GM18519 (cell line): ENCODE measurements at regions not wholly inside any gene's neighbourhood (a gene's known extent, or its start where the extent isn't known, plus 50 kb on each side); places are given as distances from the start of the nearest gene placed in this dataset.

Experiments used
- ATAC-seq: cut with Tn5 transposase; IDR thresholded peaks from one replicate; pipeline ENCODE4 v1.9.1; 2021; ENCODE audit warnings: mild to moderate bottlenecking, moderate library complexity; ENCODE audit not compliant: unreplicated experiment, low FRiP score

DNA sequence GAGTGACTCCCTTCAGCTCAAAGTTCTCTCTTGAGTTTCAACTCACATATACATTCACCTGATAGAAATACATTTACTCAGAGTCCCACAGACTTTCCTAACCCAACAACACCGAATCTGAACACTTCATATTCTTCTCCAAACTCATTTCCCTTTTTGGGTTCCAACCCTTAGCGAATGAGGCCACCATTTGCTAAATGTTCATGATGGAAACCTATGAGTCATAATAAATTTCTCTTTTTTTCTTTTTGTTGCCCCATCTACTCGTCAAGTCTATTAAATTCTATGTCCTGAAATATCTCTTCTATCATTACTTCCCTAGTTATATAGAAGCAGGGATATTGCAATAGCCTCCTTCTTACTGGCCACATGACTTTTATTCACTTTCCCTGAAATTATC, 100.1 kb downstream of the HLX start:
- ATAC-seq, result no peak

DNA sequence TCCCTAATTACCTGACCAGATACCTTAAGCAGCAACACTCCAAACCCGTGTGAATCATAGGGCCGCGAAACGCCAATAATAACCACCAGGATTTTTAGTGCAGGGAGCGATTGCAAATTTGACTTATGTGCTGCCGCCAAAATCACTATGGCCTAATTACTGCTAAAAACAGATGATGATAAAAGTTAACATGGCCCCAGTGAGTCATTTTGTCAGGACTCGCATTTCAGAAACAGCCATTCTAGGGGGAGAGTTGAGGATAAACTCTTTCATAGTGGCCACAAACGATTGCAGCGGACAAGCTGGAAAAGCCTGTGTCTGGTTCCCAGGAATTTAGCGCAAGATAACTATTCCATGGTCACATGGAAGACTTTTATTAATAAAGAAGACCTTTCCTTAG, 103.4 kb downstream of the HLX start:
- ATAC-seq, result no peak

DNA sequence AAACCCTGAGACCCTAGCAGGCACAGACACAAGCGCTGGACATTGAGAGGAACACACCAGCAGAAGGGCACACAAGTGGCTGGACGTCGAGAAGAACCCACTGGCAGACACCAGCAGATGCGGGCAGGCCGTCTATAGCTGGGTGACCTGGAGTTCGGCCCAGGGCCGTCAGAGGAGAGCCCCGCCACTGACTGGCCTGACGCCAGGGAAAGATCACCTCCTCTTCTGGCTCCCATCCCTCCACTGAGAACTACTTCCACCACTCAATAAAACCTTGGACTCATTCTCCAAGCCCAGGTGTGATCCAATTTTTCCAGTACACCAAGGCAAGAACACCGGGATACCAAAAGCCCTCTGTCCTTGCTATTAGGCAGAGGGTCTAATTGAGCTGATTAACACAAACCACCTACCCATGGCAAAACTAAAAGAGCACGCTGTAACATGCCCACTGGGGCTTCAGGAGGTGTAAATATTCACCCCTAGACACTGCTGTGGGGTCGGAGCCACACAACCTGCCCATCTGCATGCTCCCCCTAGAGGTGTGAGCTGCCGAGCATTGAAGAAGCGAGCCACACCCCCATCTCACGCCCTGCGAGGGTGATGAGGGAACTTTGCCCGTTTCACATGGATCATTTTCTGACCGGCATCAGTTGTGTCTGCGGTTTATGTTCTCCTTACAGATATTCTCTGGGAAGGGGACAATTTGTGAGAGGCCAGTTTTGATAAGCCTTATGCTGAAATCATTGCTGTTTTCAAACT, 104.8 kb downstream of the HLX start:
- ATAC-seq, result no peak

DNA sequence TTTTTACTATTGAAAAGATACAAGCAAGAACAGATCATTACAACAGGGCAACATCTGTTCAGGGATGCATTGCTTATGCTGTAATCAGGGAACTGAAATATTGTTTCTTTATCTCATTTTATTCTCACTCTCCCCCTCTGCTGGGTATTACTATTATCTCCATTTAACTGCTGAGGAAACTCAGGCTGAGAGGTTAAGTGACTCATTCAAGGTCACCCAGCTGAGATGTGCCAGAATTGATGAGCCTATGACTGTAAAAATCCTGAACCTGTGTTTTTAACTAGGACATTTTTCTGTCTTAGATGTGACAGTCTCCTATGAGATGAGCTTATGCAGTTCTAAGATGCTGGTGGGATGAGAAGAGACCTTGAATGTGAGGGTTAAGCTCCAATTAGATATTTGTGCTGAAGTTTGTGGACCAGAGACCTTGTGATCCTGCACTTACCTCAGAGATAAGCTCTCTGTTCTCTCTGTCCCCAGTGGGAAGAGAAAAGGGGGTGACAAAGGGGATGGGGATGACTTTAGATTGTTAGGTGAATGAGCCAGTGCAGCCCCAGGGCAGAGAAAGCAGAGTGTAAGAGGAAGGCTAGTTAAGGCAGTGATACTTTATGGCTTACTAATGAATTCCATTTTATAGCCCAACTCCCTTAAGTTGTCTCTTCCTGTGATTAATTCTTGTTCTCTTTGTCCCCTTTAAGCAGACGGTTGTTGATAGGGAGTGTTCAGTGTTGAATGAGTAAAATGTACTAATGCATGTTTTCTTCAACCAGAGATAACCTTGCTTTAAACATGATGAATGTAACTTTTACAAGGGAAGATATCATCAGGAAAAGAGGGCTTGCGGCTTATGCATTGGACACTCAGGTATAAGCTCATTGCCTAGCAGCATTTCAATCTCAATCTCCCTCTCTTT, 111.4 kb downstream of the HLX start:
- no peak for ATAC-seq

DNA sequence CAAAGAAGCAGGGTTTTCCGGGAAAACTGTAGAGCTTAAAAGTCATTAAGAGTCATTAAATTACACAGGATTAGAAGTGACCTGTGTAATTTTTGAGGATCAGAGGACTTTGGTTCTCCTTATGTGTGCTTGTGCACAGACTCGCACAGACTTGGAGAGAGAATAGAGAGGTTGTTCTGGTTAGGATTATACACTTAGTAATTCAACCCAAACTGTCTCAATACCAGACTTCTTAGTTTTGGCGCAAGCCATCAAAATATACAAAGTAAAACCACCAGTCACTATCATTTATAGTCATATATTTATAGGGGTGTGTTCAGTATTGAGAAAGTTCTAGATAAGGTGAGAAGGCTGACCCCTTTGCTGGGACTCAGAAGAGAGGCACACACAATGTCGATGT, 112.3 kb downstream of the HLX start:
- no peak for ATAC-seq

DNA sequence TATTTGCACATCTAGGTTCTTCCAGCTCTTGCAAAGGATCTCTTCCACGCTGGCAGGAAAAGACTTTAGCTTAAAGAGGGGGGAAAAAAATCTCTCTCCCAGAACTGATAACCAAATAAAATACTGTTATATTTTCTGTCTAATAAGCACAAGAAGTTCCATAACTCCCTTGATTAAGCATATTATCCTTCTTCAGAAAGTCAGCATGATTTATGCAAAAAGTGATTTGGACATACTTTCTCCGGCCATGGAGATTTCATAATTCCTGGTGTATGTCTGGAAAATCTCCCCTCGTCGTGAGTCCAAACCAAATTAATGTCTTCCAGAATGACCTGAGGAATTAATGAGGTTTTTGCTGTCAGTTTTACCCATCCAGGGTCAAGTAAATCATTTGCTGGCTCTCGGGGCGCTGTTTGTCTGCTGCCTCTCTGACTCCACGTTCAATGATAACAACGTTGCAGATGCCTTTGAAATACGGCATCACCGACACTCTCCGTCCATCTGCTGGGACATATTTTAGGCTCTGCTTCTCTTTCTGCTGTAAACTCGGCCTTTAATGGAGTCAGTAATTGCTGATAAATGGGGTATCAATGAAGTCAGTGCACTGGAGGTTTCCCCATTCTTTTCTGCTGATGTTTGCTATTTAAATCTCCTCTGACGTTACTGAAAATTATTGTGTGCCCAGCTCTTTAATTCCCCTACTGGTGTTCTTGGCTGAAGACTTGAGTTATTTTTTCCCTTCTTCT, 112.9 kb downstream of the HLX start:
- no peak for ATAC-seq

DNA sequence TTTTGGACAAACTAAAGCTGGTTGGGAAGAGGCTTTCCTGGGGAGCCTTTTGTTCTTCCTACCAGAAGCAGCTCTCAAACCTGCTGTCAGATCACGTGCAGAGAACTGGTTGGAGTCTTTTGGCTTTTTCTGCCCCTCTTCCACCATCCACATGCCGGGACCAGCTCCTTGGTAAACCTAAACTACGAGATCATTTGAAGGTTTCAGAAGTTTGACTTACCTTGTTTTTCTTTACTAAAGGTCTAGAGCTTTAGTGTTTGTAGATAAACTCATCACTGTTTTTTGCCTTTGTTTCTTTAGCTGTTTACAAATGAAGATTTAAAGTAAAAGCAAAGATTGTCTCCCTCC, 113.4 kb downstream of the HLX start:
- ATAC-seq, result no peak

DNA sequence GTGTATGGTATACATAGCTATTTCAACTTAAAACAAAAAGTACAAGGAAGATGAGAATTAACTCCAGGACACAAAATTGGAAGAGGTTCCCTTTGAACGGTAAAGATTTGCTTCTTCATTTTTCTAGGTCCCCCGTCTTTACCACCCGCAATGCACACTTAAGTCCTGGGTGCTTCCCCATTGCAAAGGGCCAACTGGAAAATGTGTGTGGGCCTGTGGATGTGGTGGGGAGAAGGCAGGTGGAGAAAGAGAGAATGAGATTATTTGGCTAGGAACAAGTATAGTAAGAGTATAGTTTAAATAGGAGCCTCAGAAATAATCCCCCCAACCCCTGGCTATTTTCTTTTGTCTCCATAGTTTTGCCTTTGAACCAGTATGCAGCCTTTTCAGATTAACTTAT, 115.4 kb downstream of the HLX start:
- ATAC-seq, result no peak

DNA sequence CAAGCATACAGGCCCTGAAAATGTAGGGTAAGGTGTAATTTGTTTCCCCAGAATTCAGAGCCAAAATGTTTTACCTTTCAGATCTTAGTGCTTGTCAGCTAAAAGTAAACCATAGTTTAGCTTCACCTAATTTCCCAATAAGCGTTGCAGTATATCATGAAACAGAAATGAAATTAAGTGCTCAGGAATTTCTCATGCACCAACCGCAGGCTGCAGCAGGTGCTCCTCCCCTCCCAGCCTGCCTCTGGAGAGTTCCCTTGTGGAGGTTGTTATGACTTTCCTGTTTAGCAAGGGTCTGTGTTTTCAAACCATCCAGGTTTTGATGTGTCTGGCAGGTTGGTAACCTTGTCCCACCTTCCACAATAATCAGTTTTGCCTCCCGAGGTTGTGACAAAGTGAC, 118.5 kb downstream of the HLX start:
- ATAC-seq, result no peak

DNA sequence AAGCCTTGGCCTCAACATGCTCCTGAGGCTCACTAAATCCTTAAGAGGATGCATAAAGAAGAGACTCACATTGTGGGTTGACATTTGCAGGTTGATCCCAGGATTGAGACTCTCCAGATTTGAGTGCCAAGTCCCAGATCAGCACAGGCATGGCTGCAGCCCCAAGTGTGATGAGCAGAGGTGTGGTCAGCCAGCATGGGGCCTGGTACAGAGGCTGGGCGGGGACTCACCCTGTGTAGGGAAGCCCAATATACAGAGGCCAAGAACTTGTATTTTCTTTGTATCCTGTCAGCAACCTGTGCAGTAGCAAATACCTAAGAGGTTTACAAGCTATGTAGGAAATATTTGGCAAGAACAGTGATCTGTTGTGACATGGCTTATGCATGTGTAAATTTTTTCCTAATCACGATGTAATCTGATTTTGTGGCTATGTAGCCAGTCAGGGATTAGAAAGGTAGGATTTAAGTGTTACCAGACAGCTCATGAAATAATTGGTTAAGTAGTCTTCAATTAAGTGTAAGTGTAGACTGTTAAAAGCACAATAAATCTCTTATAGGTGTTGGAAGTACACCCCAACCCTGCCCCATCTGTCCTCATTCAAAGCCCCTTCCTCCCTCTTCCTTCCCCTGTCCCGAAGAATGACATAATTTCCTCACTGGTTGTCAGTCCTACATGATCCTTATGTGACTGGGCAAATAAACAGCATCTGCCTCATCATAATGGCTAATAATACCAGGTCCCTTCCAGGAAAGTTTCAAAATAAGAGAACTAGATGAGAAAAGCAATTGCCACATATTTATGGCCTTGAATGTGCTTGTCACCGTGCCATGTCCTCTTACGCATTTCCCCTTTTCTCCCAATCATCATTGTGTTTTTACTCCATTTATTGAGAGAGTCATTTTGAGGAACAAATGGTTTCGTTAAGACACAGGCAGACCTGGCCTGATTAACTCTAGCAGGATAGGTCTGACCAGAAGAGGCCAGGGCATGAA, 120.9 kb downstream of the HLX start:
- no peak for ATAC-seq

DNA sequence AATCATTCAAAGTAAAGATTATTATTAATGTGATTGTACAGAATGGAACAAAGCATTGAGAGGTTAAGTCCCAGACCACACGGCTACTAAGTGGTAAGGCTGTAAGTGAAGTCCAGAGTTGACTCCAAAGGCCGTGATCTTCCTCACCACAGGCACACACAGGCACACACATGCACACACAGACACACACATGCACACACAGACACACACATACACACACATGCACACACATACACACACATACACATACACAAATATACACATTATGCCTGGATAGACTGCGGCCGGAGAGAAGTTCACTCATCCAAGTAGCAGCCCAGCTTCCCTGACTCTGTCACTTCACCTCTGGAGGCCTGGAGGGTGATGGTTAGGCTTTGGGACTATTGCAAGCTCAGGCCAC, 121.9 kb downstream of the HLX start:
- no peak for ATAC-seq

DNA sequence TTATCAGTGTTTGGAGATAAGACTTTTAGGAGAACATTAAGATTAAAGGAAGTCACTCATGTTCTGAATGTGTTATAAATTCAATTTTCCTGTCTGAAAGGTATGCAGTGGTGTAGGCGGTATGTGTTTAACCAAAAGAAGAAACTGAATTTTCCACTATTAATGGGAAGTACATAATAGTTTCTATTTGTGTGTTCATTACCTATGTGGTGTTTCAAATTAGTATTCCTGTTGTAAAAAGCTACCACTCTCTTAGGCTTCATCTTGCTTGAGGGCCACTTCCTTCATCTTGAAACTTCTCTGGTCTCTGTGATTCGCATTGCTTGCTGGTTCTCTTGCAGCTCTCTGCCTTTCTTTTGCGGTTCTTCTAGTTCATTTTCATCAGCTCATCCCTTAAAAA, 123.4 kb downstream of the HLX start:
- no peak for ATAC-seq

DNA sequence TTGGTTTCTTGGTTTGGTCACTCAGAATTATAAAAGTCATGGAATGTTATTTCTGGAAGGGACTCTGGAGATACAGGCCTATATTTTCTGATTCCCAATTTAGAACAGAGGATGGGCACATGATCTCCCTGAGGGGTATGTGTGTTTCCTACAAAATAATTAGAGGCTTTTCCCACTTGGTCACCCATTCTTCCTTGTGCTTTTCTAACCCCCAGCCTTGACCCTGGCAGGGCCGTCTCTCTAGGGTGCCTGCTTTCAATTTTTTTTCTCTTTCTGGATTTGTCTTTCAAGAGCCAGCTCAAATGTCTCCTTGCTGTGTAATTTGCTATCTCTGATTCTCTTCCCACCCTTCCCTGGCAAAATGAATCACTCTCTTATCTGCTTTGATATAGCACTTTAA, 131.9 kb downstream of the HLX start:
- ATAC-seq, result no peak

DNA sequence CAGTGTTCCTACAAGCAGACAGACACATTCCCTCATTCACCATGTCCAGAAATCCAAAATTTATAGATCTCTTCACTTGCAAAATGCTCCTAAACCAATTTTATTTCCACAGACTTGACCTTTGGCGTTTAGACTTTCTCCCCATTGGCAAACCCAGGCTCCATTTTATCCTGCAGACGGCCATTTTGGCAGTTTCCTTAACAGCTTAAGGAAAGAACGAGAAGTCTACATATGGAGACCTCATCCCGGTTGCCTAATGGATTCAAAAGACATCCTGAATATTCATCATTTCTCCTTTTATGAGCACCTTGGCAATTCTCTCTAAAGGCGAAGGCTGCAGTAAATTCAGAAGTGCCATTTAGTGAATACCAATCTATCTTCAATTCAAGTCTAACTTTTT, 132.9 kb downstream of the HLX start:
- ATAC-seq, result no peak

DNA sequence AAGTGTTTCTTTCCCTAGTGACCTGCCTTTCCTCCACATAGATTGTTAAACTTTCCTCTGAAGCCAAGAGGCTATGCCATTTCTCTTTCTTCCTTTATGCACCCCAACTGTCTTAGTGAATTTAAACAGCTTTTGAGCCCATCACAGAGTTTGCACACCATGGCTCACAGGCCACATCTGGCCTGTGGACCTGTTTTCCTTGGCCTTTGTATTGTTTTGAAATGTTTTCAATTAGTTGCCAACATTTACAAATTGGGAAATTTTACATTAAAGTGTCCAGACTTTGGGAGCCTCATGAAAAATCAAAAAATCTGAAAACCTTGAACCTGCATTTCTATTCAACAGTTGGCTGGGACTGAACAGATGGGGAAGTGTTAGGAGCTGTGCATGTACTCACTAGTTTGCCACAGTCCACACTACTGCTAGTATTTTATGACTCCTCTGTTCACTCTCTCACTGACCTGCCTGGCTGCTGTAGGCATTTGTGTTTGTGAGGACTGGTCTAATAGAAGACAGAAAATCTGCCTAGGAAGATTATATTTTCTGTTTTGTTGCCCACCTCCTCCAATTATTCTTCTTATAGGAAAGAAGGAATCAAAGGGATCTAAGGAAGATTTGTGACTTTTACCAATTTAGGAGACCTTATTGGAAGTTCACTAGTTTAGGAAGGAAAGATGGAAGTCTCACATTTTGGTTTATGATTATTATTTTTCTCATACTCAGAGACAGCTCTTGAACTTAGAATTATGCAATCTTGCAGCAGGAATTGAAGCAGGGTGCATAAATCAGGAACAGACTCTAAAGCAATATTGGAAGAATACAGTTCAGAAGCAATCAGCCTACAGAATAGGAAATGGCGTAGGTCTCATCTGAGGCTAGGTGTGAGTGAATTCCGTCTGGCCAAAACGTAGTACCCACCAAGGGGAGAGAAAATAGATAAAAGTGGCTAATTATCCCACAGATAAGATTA, 134.7 kb downstream of the HLX start:
- ATAC-seq, result no peak

DNA sequence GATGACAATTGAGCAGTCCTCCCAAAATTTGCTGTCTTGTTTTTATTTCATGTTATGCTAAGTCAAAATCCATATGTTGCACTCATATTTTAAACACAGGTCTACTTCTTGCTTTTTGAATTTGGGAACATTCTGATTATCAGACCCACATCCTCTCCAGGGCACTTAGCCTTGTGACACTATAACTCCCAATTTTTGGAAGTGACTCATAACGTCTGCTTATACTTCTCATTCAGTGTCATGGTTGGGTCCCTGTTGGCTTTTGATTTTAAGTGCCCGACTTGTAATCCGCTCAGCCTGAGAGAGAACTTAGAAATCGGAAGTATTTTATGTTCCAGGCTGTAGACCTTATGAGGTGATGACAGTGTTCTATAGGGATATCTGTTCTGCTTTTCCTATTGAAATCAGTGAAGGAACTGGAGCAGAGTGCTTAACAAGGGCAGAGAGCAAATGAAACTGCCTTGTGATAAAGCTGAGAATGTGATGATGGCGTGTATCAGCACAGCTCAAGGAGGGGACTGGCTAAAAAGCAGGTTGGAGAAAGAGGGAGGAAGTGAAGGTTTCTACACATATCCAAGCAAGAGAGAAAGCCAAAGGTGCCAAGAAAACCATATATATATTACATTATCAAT, 136.0 kb downstream of the HLX start:
- ATAC-seq, result no peak

DNA sequence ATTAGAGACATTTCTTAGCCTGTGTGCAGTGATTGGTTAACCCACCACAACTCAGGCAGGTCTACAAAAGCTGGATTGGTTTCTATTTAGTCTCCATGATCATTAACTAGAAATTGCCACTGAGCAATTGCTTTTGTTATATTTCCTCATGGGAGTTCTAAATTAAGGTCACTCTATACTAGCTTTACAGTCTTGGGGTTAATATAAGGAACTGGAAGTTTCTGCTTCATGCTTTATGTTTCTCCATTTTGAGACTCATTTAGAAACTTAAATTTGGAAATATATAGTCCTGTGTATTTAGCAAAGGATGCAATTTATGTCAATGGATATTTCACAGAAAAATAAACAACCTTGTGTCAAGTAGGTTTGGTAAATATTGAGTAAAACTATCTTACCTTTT, 137.5 kb downstream of the HLX start:
- no peak for ATAC-seq

DNA sequence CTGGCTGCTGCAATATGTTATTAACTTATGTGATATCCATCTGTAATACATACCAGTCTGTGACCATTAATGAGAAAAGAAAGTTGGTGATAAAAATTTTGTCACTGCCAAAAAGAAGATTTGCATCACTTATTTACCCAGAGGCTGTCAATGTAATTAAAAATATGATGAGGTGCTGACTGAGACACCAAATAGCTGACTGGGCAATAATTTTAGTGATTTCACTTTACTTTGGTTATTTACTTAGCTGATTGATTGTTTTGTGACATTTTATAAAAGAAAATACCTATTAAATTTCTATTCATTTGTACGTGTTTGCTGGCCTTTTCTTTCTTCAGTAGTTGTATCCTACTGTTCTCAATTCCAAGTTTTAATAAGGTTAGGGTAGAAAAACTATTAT, 139.2 kb downstream of the HLX start:
- no peak for ATAC-seq

DNA sequence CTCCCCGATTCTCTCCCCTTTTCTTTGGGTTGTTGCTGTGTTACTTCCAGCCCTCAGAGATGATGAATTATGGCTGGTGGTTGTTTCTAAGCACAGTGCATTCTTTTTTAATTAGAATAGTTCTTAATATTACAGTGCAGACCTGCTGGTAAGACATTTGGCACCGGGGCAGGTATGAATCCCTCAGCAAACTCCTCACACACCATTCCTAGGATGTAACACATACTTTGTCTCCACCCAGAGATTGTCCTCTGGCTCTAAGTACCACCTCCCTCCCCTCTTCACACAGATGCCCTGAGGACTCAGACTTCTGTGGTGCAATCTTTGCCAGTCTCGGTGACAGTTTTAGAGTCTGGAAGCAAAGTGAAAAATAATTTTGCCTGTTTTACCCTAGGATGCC, 143.1 kb downstream of the HLX start:
- ATAC-seq, result no peak
